Retinal pigment epithelial cell (primary cell): ENCODE measurements at regions not wholly inside any gene's neighbourhood (a gene's known extent, or its start where the extent isn't known, plus 50 kb on each side); places are given as distances from the start of the nearest gene placed in this dataset.

Source experiments
- DNase-seq: peaks from one replicate; pipeline ENCODE4 v3.0.0-alpha.2; 2010; ENCODE audit warnings: low read depth
- H3K4me3 ChIP-seq: 2 replicates; pipeline ENCODE4 v1.5.1; 2011; ENCODE audit warnings: mild to moderate bottlenecking, low read length, control low read depth, moderate library complexity
- CTCF ChIP-seq: conservative IDR thresholded peaks from 2 replicates; pipeline ENCODE4 v1.5.1; 2011; ENCODE audit warnings: low read depth, low read length, control low read depth, inconsistent platforms

- no peak for TF ChIP-seq CTCF
- no peak for DNase-seq
- H3K4me3 ChIP-seq: no peak overlapping the region
These were observed 90.3 kb upstream of the NXT1 start for GRCh38 chr20:23260181-23260840.

GRCh38 chr20:23258747-23259121, 91.9 kb upstream of the NXT1 start:
- H3K4me3 ChIP-seq: no peak overlapping the region
- no peak for TF ChIP-seq CTCF
- DNase-seq: no peak

GRCh38 chr20:23257848-23258746, 92.5 kb upstream of the NXT1 start:
- no peak overlapping the region for H3K4me3 ChIP-seq
- no peak for TF ChIP-seq CTCF
- peak; percentile 42 for DNase-seq

GRCh38 chr20:23257106-23257761, 93.4 kb upstream of the NXT1 start:
- no peak overlapping the region for H3K4me3 ChIP-seq
- no peak for DNase-seq
- no peak for TF ChIP-seq CTCF

- TF ChIP-seq CTCF: no peak
- no peak for DNase-seq
- no peak overlapping the region for H3K4me3 ChIP-seq
These were observed 94.7 kb upstream of the NXT1 start for GRCh38 chr20:23255716-23256385.

GRCh38 chr20:23255106-23255505, 95.5 kb upstream of the NXT1 start:
- no peak for TF ChIP-seq CTCF
- no peak for DNase-seq

More at GRCh38 chr20:23255106-23255505, 95.5 kb upstream of the NXT1 start:
- no peak overlapping the region for H3K4me3 ChIP-seq
